Fibroblast of mammary gland (primary cell): ENCODE measurements at regions not wholly inside any gene's neighbourhood (a gene's known extent, or its start where the extent isn't known, plus 50 kb on each side); places are given as distances from the start of the nearest gene placed in this dataset.

Experiments
- DNase-seq: peaks from one replicate; pipeline ENCODE4 v3.0.0-alpha.2; 2010; ENCODE audit warnings: low read depth
- H3K4me3 ChIP-seq: 2 replicates; pipeline ENCODE4 v1.5.1; 2011; ENCODE audit warnings: low read depth, mild to moderate bottlenecking, low read length, moderate library complexity; ENCODE audit not compliant: control insufficient read depth
- TF ChIP-seq, protein P1 (sequence below): conservative IDR thresholded peaks from 2 replicates; pipeline ENCODE4 v1.5.1; 2011; ENCODE audit warnings: low read depth, low read length, inconsistent platforms; ENCODE audit not compliant: control insufficient read depth, insufficient read depth

DNA sequence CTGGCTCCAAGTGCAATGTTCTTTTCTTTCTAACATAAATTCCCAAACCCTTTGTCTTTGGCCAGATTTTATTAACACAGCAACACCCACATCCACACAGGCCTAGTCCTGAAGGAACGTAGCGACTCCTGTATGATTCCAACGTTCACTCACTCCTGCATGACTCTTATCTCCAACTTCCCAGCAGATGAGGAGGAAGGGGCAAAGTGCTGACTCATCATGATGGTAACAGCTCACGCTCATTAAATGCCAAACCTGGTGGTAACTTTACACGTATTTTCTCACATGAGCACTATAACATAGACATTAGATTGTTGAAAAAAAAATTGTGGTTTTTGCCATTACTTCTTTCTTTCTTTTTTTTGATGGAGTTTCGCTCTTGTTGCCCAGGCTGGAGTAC is 1349.5 kb downstream of the EFNA5 start:
- H3K4me3 ChIP-seq = no peak overlapping the region
- TF ChIP-seq, protein P1, sequence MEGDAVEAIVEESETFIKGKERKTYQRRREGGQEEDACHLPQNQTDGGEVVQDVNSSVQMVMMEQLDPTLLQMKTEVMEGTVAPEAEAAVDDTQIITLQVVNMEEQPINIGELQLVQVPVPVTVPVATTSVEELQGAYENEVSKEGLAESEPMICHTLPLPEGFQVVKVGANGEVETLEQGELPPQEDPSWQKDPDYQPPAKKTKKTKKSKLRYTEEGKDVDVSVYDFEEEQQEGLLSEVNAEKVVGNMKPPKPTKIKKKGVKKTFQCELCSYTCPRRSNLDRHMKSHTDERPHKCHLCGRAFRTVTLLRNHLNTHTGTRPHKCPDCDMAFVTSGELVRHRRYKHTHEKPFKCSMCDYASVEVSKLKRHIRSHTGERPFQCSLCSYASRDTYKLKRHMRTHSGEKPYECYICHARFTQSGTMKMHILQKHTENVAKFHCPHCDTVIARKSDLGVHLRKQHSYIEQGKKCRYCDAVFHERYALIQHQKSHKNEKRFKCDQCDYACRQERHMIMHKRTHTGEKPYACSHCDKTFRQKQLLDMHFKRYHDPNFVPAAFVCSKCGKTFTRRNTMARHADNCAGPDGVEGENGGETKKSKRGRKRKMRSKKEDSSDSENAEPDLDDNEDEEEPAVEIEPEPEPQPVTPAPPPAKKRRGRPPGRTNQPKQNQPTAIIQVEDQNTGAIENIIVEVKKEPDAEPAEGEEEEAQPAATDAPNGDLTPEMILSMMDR = no peak
- DNase-seq = peak; percentile 10

DNA sequence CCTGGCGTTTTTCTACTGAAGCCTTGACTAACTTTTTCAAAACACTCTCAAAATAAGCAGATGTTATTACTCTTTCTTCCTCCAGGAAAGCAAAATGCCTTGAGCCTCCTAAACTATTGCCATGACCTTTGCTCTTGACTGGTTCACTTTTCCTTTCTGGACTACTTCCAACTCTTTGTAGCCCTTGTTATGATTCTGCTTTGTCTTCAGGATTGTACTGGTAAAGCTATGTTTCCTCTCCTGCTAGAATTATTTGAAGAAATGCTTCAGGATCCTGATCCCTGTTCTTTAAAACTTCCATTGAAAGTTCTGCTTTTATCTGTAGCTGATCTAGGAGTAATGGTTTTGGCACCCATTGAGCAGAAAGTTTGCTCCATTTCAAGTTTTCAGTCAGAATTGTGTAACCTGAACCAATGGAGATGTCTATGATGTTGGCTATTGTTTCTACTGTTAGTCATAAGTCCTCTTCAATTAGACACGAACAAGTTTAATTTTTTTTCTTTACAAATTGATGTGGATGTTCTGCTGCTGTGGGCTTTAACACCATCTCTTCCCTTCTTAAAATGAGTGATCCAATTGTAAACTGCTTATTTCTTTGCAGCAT is 1356.4 kb downstream of the EFNA5 start:
- no peak overlapping the region for H3K4me3 ChIP-seq
- DNase-seq = peak; percentile 18
- TF ChIP-seq, protein P1 = no peak

DNA sequence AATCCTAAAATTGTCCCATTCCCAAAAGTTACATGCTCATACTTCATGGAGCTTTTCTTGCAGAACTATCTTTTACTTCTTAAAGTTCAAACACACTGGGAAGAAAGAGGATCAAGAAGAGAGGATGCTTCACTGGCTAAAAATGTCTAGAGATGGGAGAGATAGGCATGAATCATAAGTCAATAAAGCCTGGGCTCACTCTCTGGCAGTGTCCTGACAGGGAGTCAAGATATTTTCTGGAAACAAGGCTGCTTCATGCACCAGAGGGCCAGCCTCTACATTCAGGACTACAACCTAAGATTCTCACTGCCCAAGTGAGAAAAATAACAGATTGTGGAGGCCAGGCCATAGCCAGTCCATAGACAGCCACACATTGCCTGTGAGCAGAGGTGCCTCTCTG is 1358.4 kb downstream of the EFNA5 start:
- TF ChIP-seq, protein P1 = no peak
- no peak overlapping the region for H3K4me3 ChIP-seq

DNA sequence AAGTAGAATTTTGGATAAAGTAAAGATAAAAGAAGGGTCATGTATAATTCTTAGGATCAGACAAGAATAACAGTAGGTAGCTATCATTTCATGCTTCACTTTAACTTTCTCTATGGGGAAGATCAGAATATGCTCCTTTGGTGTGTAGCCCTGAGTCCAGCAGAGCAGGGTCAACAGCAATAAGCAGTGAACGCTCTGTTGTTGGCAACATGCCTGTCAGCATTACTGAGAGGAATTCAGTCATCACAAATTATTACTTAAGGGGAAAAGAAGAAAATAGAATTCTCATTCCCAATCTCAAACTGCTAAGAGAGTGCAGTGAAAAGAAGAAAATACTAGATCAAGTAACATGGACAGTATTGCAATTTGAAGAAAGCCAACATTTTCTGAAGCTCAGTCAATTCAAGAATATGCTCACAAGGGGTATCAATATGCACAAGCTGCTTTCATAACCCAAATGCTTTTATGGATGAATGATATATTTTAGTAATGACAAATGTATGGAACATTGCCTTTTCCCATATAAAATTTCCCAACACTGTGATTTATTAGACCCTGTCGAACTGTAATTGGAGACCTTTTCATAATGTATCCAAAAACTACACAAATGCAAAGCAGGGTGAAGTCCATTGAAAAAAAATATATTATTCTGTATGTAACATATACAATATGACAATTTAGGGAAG is 1359.4 kb downstream of the EFNA5 start:
- no peak overlapping the region for H3K4me3 ChIP-seq
- TF ChIP-seq, protein P1 = no peak
- DNase-seq = no peak

More for the DNA sequence above, 1358.4 kb downstream of the EFNA5 start:
- no peak for DNase-seq

DNA sequence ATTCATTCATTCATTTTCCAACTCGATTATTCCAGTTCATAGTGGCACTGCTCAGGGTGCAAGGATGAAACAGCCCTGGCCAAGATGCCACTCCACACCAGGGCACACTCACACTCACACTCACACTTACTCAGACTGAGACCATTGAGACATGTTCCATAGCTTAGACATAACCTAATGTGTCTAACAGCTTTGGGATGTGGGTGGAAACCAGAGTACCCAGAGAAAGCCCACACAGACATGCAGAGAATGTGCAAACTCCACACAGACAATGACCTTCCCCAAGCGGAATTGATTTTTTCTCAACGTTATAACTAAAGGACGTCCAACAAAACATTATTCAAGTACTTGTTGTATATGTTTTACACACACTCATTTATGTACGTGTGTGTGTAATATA is 1363.5 kb downstream of the EFNA5 start:
- no peak overlapping the region for H3K4me3 ChIP-seq
- DNase-seq = no peak
- TF ChIP-seq, protein P1 = no peak

DNA sequence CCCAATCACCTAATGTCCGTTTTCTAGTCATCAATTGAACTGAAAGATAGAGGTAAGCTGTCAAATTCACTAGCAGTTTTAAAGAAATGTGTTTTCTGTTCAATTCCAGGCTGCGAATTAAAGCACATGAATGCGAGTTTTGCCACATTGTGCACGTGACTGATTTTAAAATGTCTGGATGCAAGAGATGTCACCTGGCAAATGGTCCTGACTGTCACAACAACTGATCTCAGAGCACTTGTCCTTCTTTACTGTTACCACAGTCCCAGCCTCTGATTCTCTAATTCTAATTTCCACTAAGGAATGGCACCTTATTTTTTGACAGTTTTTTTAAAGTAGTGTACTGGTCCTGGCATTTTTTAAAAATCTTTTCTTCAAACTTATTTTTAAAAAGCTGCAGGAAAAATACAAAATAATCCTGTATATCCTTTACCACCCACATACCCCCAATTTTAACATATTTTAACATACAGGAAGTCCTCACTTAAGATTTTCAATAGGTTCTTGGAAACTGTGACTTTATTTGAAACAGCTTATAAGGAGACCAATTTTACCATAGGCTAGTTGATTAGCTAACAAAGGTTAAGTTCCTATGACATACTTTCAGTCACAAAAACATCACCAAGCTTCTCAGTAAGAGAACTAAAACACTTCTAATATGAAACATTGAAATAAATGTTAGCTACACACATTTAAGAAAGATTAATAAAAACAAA is 1364.3 kb downstream of the EFNA5 start:
- no peak overlapping the region for H3K4me3 ChIP-seq
- DNase-seq = no peak
- TF ChIP-seq, protein P1 = no peak
